Hepatocyte (in vitro differentiated cells): ENCODE measurements at regions not wholly inside any gene's neighbourhood (a gene's known extent, or its start where the extent isn't known, plus 50 kb on each side); places are given as distances from the start of the nearest gene placed in this dataset.

Source experiments
- DNase-seq: peaks from one replicate; pipeline ENCODE4 v3.0.0-alpha.2; 2016; ENCODE audit warnings: low spot score
- H2AFZ ChIP-seq: fragments of 200-600 bp; sonication (generic); 2 replicates; pipeline ENCODE4 v1.6.0; 2016; ENCODE audit warnings: antibody characterized with exemption, mild to moderate bottlenecking
- H3K27ac ChIP-seq: fragments of 200-600 bp; sonication (generic); 2 replicates; pipeline ENCODE4 v1.5.1; 2016; ENCODE audit warnings: mild to moderate bottlenecking
- H3K27me3 ChIP-seq: fragments of 200-600 bp; sonication (generic); 2 replicates; pipeline ENCODE4 v1.6.1; 2016
- H3K36me3 ChIP-seq: fragments of 200-600 bp; sonication (generic); replicated peaks from 2 replicates; pipeline ENCODE4 v1.5.1; 2016; ENCODE audit warnings: low read depth; ENCODE audit not compliant: insufficient read depth
- H3K4me1 ChIP-seq: fragments of 200-600 bp; sonication (generic); 2 replicates; pipeline ENCODE4 v1.5.1; 2016; ENCODE audit warnings: mild to moderate bottlenecking, moderate library complexity; ENCODE audit not compliant: insufficient read depth
- H3K4me2 ChIP-seq: fragments of 200-600 bp; sonication (generic); 2 replicates; pipeline ENCODE4 v1.6.0; 2016
- H3K4me3 ChIP-seq: fragments of 200-600 bp; sonication (generic); 2 replicates; pipeline ENCODE4 v1.5.1; 2016; ENCODE audit warnings: mild to moderate bottlenecking
- H3K79me2 ChIP-seq: fragments of 200-600 bp; sonication (generic); 2 replicates; pipeline ENCODE4 v1.6.0; 2017; ENCODE audit warnings: mild to moderate bottlenecking
- H3K9me2 ChIP-seq: fragments of 200-600 bp; sonication (generic); replicated peaks from 2 replicates; pipeline ENCODE4 v1.6.0; 2017; ENCODE audit warnings: mild to moderate bottlenecking; ENCODE audit not compliant: insufficient read depth
- H3K9me3 ChIP-seq: fragments of 200-600 bp; sonication (generic); 2 replicates; pipeline ENCODE4 v1.5.1; 2016; ENCODE audit warnings: low read depth, mild to moderate bottlenecking
- H4K20me1 ChIP-seq: fragments of 200-600 bp; sonication (generic); 2 replicates; pipeline ENCODE4 v1.6.0; 2016; ENCODE audit warnings: mild to moderate bottlenecking; ENCODE audit not compliant: insufficient read depth, poor library complexity, severe bottlenecking
- EZH2 ChIP-seq: fragments of 200-600 bp; sonication (generic); IDR thresholded peaks from 2 replicates; pipeline ENCODE4 v1.6.1; 2016; ENCODE audit warnings: antibody characterized with exemption, mild to moderate bottlenecking, borderline replicate concordance
- EZH2phosphoT487 ChIP-seq: fragments of 200-600 bp; sonication (generic); IDR thresholded peaks from one replicate; pipeline ENCODE4 v1.6.1; 2018; ENCODE audit warnings: antibody characterized with exemption, mild to moderate bottlenecking, low read depth, moderate library complexity; ENCODE audit not compliant: unreplicated experiment, severe bottlenecking
- WGBS: methylation state at CpG from one replicate; pipeline ENCODE4 v1.1.6; 2016; ENCODE audit warnings: low lambda C conversion rate; ENCODE audit errors: missing lambda C conversion rate; 5-methylcytosine and 5-hydroxymethylcytosine counted together
- TF ChIP-seq, protein P1 (sequence below): fragments of 200-600 bp; sonication (generic); IDR thresholded peaks from 2 replicates; pipeline ENCODE4 v1.5.1; 2016; ENCODE audit warnings: antibody characterized with exemption, mild to moderate bottlenecking; ENCODE audit not compliant: poor library complexity

DNA sequence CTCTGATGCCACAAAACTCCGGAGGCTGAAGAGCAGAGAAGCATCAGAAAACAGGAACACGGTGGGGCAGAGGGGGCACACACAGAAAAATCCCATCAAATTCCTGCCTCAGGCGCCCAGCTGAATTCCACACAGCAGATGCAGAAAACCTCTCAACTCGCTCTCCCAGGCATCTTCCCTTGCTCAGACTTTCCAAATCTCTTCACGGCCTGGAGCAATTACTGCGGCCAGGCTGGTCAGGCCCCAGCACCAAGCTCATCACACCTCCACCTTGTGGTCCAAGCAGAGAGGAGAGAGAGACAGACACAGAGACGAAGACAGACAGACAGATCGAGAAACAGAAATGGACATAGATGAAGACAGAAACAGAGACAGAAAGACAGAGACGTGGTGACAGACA lies 89.0 kb downstream of the NCOR2 start:
- no peak for DNase-seq
- no peak overlapping the region for H3K27ac ChIP-seq
- no peak overlapping the region for H2AFZ ChIP-seq
- H3K9me2 ChIP-seq, result no peaks in the 10 kb centered on the region
- H3K79me2 ChIP-seq, result peaks cover 10% of the 10 kb centered on the region
- H3K9me3 ChIP-seq, result no peaks in the 10 kb centered on the region
- H3K36me3 ChIP-seq, result no peaks in the 10 kb centered on the region
- no peak overlapping the region for H3K4me3 ChIP-seq
- H3K27me3 ChIP-seq, result no peaks in the 10 kb centered on the region
- 74% methylated on average over 9 of the region's 9 CpGs for WGBS
- no peak overlapping the region for H3K4me2 ChIP-seq
- H3K4me1 ChIP-seq, result peaks cover 15% of the 10 kb centered on the region
- no peak for TF ChIP-seq EZH2
- TF ChIP-seq EZH2phosphoT487, result no peak
- TF ChIP-seq, protein P1, sequence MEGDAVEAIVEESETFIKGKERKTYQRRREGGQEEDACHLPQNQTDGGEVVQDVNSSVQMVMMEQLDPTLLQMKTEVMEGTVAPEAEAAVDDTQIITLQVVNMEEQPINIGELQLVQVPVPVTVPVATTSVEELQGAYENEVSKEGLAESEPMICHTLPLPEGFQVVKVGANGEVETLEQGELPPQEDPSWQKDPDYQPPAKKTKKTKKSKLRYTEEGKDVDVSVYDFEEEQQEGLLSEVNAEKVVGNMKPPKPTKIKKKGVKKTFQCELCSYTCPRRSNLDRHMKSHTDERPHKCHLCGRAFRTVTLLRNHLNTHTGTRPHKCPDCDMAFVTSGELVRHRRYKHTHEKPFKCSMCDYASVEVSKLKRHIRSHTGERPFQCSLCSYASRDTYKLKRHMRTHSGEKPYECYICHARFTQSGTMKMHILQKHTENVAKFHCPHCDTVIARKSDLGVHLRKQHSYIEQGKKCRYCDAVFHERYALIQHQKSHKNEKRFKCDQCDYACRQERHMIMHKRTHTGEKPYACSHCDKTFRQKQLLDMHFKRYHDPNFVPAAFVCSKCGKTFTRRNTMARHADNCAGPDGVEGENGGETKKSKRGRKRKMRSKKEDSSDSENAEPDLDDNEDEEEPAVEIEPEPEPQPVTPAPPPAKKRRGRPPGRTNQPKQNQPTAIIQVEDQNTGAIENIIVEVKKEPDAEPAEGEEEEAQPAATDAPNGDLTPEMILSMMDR, result no peak
- peaks cover 10% of the 10 kb centered on the region for H4K20me1 ChIP-seq

DNA sequence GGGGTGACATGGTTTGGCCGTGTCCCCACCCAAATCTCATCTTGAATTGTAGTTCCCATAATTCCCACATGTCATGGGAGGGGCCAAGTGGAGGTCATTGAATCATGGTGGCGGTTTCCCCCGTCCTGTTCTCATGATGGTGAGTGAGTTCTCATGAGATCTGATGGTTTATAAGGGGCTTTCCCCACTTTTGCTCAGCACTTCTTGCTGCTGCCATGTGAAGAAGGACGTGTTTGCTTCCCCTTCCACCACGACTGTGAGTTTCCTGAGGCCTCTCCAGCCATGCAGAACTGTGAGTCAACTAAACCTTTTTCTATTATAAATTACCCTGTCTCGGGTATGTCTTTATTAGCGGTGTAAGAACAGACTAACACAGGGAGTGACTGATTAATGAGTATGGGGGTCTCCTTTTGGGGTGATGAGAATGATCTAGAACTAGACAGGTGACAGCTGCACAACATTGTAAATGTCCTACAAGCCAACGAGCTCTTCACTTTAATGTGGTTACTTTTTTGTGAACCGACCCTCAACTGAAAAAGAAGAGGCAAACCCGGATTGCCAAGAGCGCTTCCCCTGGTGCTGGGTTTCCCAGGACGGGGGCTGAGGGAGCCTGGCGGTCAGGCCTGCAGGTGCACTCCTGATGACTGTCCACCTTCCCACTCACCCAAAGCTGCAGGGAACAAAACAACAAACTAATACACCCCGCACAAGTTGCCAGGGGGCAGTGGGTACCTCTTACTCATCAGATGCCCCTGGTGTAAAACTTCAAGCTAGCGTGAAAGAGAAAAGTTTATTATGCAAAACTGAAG lies 90.1 kb downstream of the NCOR2 start:
- H3K79me2 ChIP-seq, result peaks cover 10% of the 10 kb centered on the region

DNA sequence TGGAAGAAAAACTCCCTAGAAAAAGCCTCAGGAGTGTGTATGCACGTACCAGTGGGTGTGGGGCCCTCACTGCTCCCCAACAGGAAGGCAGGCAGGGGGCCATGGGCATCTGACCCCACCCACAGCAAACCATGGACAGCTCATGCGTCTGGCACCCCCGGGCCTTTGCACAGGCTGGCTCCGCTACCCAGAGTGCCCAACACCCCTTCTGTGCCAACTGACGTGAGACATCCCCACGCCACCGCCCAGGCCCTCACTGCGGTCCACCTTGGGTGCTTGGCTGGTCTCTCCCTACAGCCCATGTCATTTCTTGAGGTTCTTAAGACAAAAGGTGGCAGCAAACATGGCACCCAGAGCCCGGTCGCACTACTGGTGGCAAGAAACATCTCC lies 91.4 kb downstream of the NCOR2 start:
- H3K27me3 ChIP-seq, result no peaks in the 10 kb centered on the region
- WGBS, result 98% methylated on average over 10 of the region's 10 CpGs
- peaks cover 14% of the 10 kb centered on the region for H3K4me1 ChIP-seq
- no peaks in the 10 kb centered on the region for H3K9me2 ChIP-seq
- peaks cover 10% of the 10 kb centered on the region for H3K79me2 ChIP-seq
- H4K20me1 ChIP-seq, result peaks cover 7% of the 10 kb centered on the region
- H2AFZ ChIP-seq, result no peak overlapping the region
- H3K27ac ChIP-seq, result no peak overlapping the region
- peaks cover 4% of the 10 kb centered on the region for H3K9me3 ChIP-seq
- DNase-seq, result no peak
- no peaks in the 10 kb centered on the region for H3K36me3 ChIP-seq
- no peak overlapping the region for H3K4me3 ChIP-seq
- TF ChIP-seq EZH2, result no peak
- no peak for TF ChIP-seq EZH2phosphoT487
- TF ChIP-seq, protein P1, result no peak
- no peak overlapping the region for H3K4me2 ChIP-seq

More for the DNA sequence above, 90.1 kb downstream of the NCOR2 start:
- Histone ChIP-seq H3K27me3 (no peaks in the 10 kb centered on the region), H2AFZ (no peak overlapping the region), H3K9me3 (peaks cover 4% of the 10 kb centered on the region), H4K20me1 (peaks cover 10% of the 10 kb centered on the region), H3K4me3 (no peak overlapping the region), H3K4me1 (peaks cover 15% of the 10 kb centered on the region), H3K36me3 (no peaks in the 10 kb centered on the region), H3K9me2 (no peaks in the 10 kb centered on the region), H3K4me2 (no peak overlapping the region), H3K27ac (no peak overlapping the region)
- TF ChIP-seq EZH2phosphoT487 (no peak), EZH2 (no peak)
- TF ChIP-seq, protein P1, result no peak
- no peak for DNase-seq
- WGBS, result 92% methylated on average over 15 of the region's 15 CpGs
